HG03354 (cell line): ENCODE measurements at regions not wholly inside any gene's neighbourhood (a gene's known extent, or its start where the extent isn't known, plus 50 kb on each side); places are given as distances from the start of the nearest gene placed in this dataset.

ENCODE experiments used
- ATAC-seq: cut with Tn5 transposase; IDR thresholded peaks from one replicate; pipeline ENCODE4 v1.9.1; 2021; ENCODE audit warnings: mild to moderate bottlenecking; ENCODE audit not compliant: unreplicated experiment, poor library complexity, severe bottlenecking

DNA sequence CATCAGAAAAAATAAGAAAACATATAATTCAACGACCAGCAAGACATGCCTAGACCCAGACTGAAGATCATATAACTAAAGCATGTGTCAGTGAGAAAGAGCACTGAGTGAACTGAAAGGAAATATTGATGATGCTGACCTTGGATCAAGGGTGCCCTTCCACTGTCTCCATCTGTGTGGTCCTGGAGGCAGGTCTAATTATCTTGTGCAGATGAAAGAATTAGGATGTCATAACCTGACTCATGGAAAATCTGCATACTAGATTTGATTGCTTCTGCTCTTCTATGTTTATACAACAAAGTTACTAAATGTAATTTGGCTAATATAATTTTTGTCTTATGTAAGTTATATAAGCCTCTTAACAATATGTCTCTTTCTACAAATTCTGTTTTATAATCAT, 264.6 kb upstream of the TGFBR2 start:
- no peak for ATAC-seq

DNA sequence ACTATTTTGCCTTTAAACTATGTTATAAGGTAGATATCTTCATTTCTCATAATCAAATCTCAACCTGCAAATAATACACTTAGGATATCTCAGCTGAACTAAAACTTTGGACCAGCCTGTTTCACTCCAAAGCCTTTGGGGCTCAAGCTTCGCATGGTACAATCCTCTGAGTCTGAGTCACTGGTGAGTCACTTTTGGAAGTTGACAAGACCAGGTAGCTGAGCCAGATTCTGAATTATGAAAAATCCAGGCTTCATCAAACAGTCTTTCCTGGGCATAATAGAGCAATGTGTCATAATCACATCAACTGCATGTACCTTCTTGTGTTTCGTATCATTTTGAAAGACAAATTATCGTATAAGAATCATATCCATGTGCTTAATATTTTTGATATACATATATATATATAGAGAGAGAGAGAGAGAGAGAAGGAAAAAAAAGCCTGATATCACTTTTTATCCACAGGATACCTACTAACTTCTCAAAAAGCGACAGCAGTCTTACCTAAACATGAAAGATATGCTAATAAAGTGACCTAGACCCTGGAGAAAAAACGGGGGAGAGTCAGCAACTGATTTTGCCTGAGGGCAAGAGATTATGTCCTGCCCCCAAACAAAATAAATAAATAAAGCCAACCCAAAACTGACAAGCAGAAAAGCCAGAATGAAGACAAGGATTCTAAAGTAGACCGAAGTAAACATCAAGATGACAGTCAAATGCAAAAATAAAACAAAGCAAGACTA, 263.9 kb upstream of the TGFBR2 start:
- no peak for ATAC-seq

DNA sequence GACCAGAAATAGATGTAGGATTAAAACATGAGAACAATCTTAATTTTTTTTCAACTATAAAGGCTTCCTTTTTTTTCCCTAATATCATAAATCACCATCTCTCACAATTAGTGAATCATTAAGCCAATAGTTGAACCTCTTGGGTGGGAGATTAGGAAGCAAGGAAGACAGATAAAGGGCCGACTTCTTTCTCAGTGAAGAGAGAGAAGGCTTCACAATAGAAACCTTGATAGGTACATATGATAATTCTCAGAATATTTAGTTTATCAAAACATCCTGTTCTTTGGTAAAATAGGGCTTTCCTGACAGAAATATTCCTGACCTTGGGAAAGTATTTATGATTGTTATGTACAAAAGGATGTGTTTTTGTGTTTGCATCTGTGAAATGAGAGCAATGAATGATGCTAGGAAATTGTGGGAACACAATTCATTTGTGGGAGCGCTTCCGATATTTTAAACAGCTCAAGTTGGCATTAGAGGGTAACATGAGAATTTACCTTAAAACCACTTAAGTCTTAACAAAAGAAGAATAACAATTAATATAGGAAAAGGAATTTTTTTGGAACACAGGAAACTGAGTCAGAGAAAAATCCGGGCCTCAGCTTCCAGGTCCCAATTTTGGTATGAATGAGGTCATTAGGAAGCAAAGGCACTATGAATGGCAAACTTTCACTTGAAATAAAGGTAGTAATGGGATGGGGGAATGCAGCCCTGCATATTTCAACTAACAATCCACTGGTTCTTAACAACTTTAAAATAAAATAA, 263.2 kb upstream of the TGFBR2 start:
- ATAC-seq: no peak

DNA sequence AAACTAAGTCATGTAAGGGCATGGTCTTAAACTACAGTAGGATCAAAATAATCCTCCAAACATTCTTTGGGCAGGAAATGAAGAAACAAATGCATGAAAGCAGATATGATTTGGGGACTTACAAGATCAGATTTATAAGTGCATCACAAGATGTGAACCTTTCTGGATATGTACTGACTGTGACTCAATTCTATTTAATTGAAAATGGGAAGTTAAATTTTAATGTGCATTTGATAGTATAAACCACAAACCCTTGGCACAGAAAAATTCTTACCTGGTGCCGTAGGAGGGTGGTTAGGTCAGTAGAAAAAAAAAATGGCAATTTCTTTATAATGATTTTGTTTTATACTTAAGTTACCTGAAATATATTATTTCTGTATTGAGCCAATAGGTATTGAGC, 262.5 kb upstream of the TGFBR2 start:
- no peak for ATAC-seq

DNA sequence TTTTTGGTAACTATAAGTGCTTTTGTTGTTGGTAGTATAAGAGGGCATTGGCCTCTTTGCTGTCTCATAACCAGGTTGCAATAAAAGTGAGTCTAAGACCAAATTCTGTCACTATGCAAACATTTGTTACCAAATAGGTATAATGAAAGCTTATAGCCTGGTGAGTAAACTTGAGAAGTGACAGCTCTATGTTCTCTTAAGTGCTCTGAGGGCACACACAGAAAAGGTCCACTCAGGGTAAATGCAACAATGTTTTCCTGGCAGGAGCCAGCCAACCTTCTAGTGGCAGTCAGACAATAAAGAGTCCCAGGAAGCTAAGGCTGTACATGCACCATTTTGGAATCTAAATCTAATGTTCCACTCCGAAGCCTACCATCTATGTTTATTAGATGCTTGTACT, 262.1 kb upstream of the TGFBR2 start:
- no peak for ATAC-seq

DNA sequence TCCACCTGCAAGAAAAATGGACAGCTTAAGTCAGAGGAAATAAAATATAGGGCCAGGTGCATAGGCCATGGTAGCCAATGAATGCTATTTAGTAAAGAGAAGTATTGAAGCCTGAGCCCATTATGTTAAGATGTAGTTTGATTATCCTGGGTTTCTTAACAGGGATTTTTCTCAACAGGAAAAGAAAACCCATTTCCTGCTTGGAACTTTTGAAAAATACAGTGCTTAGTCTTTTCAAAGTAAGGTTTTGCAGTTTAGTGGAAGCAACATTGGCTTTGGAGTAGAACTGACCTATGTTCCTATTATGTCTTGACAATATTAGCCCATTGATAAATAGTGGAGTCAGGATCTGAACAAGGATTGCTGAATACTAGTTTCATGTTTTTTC, 259.5 kb upstream of the TGFBR2 start:
- ATAC-seq: no peak

DNA sequence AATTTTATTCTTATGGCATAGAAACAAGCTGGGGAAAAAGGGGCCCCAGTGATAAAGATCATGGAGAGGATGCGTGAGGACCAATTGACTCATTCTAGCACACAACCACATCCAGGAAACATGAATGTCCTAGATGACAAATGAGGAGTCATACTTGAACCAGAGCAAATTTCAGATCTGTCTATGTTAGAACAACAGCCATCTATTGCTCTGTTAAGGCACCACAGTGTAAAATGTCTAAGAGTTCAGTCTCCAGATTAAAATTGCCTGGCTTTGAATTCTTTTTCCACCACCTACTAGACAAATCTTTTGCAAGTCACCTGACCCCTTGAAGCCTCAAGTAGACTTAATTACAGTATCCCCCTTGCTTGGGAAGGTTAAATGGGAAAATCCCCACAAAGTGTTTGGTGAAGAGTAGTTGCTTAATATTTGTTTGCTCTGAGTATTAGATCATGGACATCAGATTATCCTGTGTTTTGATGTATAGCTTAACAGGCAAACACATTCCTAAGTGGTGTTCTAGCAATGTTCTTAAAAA, 258.7 kb upstream of the TGFBR2 start:
- ATAC-seq: peak; percentile 90

DNA sequence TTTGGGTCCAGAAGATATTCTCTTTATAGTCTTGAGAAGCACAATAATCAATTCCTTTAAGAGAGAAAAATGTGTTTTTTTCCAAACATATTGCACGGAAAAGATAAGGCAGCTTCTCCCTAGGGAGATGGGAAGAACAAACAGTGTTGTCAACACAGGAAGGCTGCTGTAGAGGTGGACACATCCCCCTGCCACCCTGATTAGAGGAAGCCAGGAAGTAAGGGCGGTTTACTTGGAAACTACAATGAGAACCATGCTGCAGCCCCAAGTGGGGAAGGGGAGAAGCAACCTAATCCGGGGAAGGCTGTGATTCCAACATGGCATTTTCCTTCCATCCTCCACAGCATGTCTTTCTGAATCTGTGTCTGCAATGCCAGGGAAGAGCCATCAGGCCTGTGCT, 256.9 kb upstream of the TGFBR2 start:
- no peak for ATAC-seq

DNA sequence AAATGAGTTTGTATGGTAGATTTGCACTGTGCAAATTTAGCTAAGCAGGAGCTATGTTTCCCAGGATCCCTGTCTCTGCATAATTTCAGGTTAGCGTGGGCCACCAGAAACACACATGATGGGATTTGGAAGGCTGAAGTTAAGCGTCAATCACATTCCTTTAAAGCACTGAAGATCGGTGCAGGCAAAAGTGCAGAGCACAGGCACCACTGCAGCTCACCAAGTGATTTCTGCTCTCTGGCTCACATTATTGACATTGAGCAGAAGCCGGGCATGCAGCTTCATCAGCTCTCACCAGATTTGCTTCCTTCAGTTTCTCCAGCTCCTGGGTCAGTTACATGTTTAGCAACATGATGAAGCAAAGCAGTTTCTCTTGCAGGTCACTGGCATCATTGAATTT, 256.4 kb upstream of the TGFBR2 start:
- ATAC-seq: no peak

DNA sequence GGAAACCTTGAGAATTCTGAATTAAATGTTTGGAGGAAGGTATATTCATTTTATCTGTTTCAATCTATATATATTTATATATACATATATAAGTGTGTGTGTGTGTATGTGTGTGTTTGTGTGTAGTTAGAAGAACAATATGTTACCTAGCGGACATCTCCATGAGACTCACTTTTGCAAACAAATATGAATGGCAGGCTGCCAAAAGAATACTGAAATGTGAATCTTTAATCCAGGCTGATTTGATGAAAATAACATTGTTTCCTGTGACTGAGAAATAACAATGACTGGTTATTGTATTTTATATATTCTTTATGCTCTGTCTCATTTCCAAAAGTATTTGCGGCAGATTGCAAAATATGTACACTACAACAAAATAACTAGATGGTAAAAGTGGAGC, 255.5 kb upstream of the TGFBR2 start:
- no peak for ATAC-seq

DNA sequence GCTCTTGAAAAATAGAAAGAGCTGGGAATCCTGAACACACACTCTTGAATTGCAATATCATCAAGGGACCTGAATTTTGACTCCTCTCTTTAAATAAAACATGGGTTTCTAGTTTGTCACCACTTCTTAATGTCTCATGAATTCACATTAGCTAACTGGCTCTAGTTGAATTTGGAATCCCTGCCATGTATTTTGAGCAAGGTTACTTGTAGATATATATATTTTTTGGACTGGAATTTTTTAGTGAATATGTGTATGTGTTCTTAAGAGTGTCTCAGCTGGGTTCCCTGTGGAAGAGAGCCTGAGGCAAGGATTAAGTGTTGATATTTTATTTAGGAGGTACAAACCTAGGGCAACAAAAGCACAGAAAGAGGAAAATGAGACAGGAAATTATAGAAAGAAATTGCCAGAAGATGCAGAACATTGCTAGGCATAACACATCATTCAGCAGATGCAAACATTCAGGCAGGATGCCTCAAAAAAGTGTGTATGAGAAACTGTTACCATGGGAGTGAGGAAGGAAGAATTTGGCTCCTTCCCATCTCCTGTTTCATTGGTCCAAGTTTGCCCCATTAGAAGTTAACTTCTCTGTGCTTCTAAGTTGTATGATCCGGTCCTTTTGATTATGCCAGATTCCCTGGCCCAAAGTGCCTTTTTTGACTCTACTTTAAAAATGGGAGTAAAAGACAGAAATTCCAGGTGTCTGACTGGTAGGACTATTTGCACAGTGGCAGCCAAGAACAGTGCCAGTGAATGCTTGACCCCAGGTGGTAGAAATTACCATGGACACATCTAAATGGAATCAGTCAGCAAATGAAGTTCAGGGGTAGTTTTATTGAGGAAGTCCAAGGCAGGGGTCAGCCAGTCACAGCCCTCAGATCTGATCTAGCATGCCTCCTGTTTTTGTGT, 253.7 kb upstream of the TGFBR2 start:
- ATAC-seq: no peak

DNA sequence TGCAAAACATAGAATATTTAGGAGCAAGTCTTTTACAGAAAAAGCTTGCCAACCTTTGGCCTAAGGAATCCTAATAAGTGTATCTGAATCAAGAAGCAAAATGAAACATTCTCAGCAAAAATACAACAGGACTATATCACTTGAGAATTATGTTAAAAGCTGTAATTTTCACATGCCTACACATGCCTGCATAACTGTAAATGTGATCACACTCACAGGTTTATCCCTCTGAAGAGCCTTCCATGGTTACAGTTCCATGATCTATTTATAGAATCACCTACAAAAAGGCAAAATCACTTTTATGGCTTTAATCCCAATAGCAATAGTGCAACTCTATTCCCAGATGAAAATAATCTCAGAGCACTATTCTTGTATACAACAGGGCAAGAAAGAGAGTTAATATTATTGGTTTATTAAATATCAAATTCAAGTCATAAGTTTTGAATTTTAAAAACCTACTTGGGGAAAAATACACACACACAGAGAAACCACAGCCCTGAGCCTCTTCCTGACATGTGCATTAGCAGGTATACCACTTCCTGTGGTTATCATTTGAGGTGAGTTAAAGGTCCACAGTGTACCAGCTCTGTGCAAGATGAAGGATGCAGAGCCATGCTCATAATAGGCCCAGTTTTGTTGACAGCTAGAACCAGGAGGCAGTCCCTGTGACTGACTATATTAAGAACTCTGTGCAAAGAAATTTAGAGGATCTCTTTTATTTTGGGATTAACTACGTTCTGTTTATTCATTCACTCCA, 252.5 kb upstream of the TGFBR2 start:
- peak; percentile 97 for ATAC-seq

DNA sequence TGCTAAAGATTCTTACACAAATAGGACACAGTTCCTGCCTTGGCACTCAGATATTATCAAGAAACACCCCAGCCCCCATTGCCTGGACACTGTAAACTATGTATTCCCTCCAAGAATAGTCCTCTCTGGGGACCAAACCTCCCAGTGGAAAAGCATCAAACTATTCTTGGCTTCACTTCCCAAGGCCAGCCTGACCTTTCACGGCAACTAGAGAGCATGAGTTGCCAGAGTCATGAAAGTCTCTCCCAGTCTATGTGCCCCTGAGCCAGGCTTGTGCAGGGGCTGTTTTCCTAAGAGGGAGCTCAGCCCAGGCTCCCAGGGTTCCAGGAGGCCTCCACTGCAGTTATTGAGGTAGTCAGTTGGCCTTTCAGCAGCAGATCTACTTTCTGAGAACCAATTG, 251.9 kb upstream of the TGFBR2 start:
- ATAC-seq: no peak

DNA sequence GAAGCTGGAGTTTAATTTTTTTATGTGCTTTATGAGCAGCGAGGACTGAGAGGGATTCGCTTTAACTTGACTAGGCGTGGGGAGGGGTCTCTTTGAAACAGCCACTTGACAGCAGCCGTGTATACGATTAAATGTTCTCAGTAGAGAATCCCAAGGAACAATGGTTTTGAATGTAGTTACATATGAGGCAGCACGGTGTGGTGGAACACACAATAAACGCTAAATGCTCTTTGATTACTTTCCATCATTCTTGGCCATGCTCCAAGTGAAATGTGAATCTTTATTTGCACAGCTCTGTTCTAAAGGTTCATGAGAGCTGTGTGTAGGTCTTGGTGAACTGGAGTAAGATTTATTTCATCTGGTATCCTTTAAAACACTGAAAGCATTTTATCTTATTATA, 251.4 kb upstream of the TGFBR2 start:
- no peak for ATAC-seq

DNA sequence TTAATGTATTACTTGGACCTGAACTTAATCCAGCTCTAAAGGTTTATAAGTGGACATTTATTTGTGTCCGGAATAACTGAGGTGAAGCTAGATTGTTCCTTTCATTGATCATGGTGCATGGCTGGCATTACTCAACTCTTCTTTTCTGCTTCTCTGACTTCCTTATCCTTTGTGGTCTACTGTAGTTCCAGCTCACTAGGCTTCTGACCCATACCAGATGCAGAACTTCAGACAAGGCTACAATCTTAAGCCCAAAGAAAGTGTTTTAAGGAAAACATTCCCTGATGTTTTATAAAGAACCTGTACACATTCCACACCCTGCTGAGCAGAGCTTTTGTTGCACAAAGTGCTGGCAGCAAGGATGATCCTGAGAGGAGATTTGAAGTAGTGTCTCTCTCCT, 250.8 kb upstream of the TGFBR2 start:
- peak; percentile 41 for ATAC-seq

DNA sequence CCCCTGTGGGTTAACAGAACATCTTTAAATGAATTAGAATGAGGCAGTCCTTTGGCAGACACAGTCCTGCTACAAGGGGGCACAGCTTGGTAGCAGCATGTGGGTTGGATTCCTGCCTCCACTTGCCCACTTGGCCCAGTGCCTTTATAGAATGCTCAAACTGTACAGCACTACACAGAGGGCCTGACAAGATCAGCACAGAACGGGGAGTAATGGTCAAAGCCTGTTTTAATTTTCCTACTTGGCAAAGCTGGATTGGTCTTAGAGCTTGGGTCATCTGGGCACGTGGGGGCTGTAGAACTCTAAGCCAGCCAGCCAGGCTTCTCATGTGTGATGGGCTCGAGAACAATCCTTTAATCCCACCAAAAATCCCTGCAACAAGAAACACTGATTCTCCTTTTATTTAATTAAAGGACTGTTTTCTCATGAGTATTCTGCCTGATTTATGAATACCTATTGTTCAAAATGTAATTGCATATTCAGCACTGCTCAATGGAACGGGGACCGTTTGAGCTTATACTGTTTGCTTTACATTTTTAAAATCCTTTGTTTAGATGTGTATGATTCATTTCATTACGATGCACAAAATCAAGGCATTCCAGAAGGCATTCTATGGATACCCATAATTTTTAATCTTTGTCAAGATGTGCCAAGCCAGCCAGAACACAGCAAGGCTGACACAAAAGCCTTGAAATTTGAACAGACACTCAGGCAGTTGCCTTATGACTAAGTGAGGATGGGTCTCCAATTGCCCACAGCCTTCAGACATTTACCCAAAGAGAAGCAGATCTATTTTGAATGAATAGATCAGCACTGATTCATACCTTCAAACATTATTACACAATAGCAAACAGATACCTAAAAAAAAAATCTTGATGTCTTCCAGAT, 249.3 kb upstream of the TGFBR2 start:
- no peak for ATAC-seq

DNA sequence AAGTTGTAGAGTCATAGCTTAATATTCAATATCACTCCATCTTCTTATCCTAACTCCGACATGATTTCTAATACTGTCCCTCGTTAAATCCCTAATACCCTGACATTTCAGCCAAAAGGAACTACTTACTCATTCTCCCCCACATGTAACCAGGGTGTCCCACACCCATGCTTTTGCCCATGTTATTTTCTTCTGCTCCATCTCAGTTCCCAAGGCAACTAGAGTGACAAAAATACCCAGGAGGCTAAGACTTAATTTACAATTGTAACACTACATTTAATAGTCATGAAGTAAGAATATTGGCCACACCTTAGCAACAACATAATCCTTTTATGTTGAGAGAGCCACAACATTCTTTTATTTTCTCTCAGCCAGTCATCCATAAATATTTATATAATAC, 248.5 kb upstream of the TGFBR2 start:
- ATAC-seq: no peak

DNA sequence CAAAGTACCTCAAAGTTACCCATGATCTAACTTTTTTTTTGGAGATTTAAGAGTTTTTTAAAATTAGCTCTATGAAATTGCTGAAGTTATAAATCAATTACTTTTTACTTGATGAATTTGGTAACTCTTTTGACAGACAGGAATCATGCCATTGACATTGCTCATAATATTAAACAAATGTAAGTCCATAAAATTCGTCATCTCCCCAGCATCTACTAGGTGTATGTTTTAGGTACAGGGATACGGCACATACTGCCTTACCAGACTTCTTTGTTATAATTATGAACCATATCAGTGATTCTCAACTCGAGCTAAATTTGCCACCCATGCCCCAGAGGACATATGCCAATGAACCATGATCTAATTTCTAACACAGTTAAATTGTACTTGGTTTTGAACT, 247.5 kb upstream of the TGFBR2 start:
- no peak for ATAC-seq

DNA sequence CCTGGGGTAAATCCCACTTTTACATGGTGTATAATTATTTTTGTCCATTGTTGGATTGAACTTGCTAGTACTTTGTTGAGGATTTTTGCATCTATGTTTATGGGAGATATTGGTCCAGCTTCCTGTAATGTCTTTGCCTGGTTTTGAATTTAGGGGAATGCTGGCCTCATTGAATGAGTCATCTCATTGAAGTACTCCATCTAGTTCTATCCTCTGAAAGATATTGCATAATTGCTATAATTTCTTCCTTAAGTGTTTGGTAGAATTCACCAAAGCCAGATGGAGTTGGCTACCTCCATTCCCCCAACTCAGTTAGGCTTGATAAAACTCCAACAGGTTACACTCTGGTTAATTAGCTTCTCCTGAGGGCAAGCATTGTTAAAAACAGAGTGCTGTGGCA, 237.4 kb upstream of the TGFBR2 start:
- no peak for ATAC-seq
